Gastrocnemius medialis (tissue), 4 donors: ENCODE measurements at regions not wholly inside any gene's neighbourhood (a gene's known extent, or its start where the extent isn't known, plus 50 kb on each side); places are given as distances from the start of the nearest gene placed in this dataset.

Experiments
- ATAC-seq, 2 donors: fragments of 150-250 bp; one replicate each; pipeline ENCODE4 v1.9.1; 2016
- DNase-seq, 2 donors: peaks; one replicate each; pipeline ENCODE4 v3.0.0-alpha.2; 2019
- H3K27ac ChIP-seq, 4 donors: fragments of 200-600 bp; sonication (generic); 1 replicate in 1 of 4; 2 replicates in 3 of 4; pipeline ENCODE4 v1.5.1; 2016 to 2018; ENCODE audit warnings: mild to moderate bottlenecking in 2 of 4, moderate library complexity in 1 of 4
- H3K27me3 ChIP-seq, 3 donors: fragments of 200-600 bp; sonication (generic) in 2 of 3; 1 replicate in 1 of 3; 2 replicates in 2 of 3; pipeline versions ENCODE4 v1.5.1 to v1.6.0; 2016 to 2019; ENCODE audit warnings: mild to moderate bottlenecking in 1 of 3, moderate library complexity in 1 of 3
- H3K36me3 ChIP-seq, 2 donors: fragments of 200-600 bp; sonication (generic) in 1 of 2; one replicate each; pipeline ENCODE4 v1.5.1; 2017 to 2018
- H3K4me1 ChIP-seq, 2 donors: fragments of 200-600 bp; sonication (generic) in 1 of 2; one replicate each; pipeline ENCODE4 v1.5.1; 2016 to 2017; ENCODE audit warnings: mild to moderate bottlenecking in 2 of 2
- H3K4me3 ChIP-seq, 4 donors: fragments of 200-600 bp; sonication (generic) in 3 of 4; 1 replicate in 1 of 4; 2 replicates in 3 of 4; pipeline ENCODE4 v1.5.1; 2016 to 2019; ENCODE audit warnings: mild to moderate bottlenecking in 2 of 4
- H3K9me3 ChIP-seq, 3 donors: fragments of 200-600 bp; sonication (generic) in 2 of 3; 1 replicate in 1 of 3; 2 replicates in 2 of 3; pipeline ENCODE4 v1.5.1; 2016 to 2019
- CTCF ChIP-seq, 5 experiments: fragments of 450-650 bp in 3 of 5; fragments of 200-600 bp in 2 of 5; sonication (generic) in 2 of 5; IDR thresholded peaks in 4 of 5; conservative IDR thresholded peaks in 1 of 5; 1 replicate in 4 of 5; 2 replicates in 1 of 5; pipeline ENCODE4 v1.5.1; 2016 to 2019; ENCODE audit warnings: antibody characterized with exemption in 5 of 5, mild to moderate bottlenecking in 3 of 5, moderate library complexity in 3 of 5
- POLR2A ChIP-seq, 2 donors: fragments of 450-650 bp; IDR thresholded peaks; one replicate each; pipeline ENCODE4 v1.6.1; 2017; ENCODE audit warnings: antibody characterized with exemption in 2 of 2, mild to moderate bottlenecking in 2 of 2, moderate library complexity in 2 of 2
- in situ Hi-C, 4 donors: fragments of 200-750 bp; cut with MboI; loops; one replicate each; pipeline versions ENCODE4 v1.15.0 to v1.8.0; 2017; ENCODE audit warnings: low sequenced_read_pairs in 4 of 4
- intact Hi-C: fragments of 100-400 bp; cut with DNase I; formaldehyde crosslinking; loops from one replicate; pipeline ENCODE4 v1.15.1; 2023; ENCODE audit warnings: low total_unique reads

GRCh38 chr6:114718186-114718585 lies 375.4 kb upstream of the HS3ST5 start:
- Histone ChIP-seq H3K4me1 (no peaks in the 10 kb centered on the region), H3K9me3 (no peaks in the 10 kb centered on the region), H3K4me3 (no peak overlapping the region), H3K27ac (no peak overlapping the region), H3K36me3 (no peaks in the 10 kb centered on the region), H3K27me3 (no peaks in the 10 kb centered on the region)
- intact Hi-C loops (no loop called here), in situ Hi-C loops (no loop called here)
- no peak for DNase-seq
- TF ChIP-seq CTCF (IDR thresholded peaks at IDR 0.05 in 4 of 5, conservative IDR thresholded peaks at IDR 0.05 in 1 of 5): no peak
- no peak for TF ChIP-seq POLR2A (IDR thresholded peaks at IDR 0.05)
- no peak for ATAC-seq

GRCh38 chr6:114714836-114715507 lies 372.1 kb upstream of the HS3ST5 start:
- Histone ChIP-seq H3K27ac (no peak overlapping the region), H3K9me3 (no peaks in the 10 kb centered on the region), H3K4me3 (no peak overlapping the region), H3K4me1 (no peaks in the 10 kb centered on the region), H3K27me3 (no peaks in the 10 kb centered on the region), H3K36me3 (no peaks in the 10 kb centered on the region)
- in situ Hi-C loops (no loop called here), intact Hi-C loops (no loop called here)
- TF ChIP-seq CTCF (IDR thresholded peaks at IDR 0.05 in 4 of 5, conservative IDR thresholded peaks at IDR 0.05 in 1 of 5) (no peak), POLR2A (IDR thresholded peaks at IDR 0.05) (no peak)
- ATAC-seq (no peak), DNase-seq (no peak)

GRCh38 chr6:114713690-114714089 lies 370.9 kb upstream of the HS3ST5 start:
- no peak overlapping the region for H3K4me3 ChIP-seq
- no peaks in the 10 kb centered on the region for H3K9me3 ChIP-seq
- H3K27me3 ChIP-seq: no peaks in the 10 kb centered on the region
- intact Hi-C loops: no loop called here
- no peaks in the 10 kb centered on the region for H3K36me3 ChIP-seq
- no peaks in the 10 kb centered on the region for H3K4me1 ChIP-seq
- in situ Hi-C loops: no loop called here
- no peak for TF ChIP-seq POLR2A (IDR thresholded peaks at IDR 0.05)
- TF ChIP-seq CTCF (IDR thresholded peaks at IDR 0.05 in 4 of 5, conservative IDR thresholded peaks at IDR 0.05 in 1 of 5): no peak
- H3K27ac ChIP-seq: no peak overlapping the region
- DNase-seq: no peak
- no peak for ATAC-seq

- Histone ChIP-seq H3K9me3 (no peaks in the 10 kb centered on the region), H3K4me1 (no peaks in the 10 kb centered on the region), H3K27me3 (no peaks in the 10 kb centered on the region), H3K4me3 (no peak overlapping the region), H3K36me3 (no peaks in the 10 kb centered on the region), H3K27ac (no peak overlapping the region)
- no peak for DNase-seq
- in situ Hi-C loops: no loop called here
- intact Hi-C loops: no loop called here
- ATAC-seq: no peak
- TF ChIP-seq POLR2A (IDR thresholded peaks at IDR 0.05) (no peak), CTCF (IDR thresholded peaks at IDR 0.05 in 4 of 5, conservative IDR thresholded peaks at IDR 0.05 in 1 of 5) (no peak)
Observed at GRCh38 chr6:114712129-114712662, 369.4 kb upstream of the HS3ST5 start.
